ENCODE measurements at regions not wholly inside any gene's neighbourhood (a gene's known extent, or its start where the extent isn't known, plus 50 kb on each side); places are given as distances from the start of the nearest gene placed in this dataset.

DNA sequence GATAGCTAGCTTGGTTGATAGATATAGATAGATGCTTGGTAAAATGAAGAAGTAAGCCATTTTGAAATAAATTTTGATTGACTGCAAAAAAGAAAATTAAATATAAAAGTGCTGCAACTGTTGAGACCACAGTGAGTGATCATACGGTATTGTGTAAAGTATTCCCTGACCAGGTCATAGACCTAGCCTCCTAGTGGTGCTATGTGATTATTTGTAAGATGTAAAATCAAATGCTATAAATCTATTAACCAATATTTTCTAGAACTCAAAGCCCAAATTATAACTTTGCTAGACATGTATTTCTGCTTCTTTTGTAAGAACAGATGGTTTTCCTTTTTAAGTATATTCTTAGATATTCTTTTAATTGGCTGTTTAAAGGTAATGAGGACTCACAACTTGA lies 480.2 kb upstream of the PTPRD start:
- no peaks in the 10 kb centered on the region for H3K36me3 ChIP-seq (replicated peaks; ENCODE audit: insufficient read depth, low read length)
- no peaks in the 10 kb centered on the region for H3K4me1 ChIP-seq (ENCODE audit: low read length)
- no peaks in the 10 kb centered on the region for H3K27me3 ChIP-seq (replicated peaks; ENCODE audit: insufficient read depth, low read length)

DNA sequence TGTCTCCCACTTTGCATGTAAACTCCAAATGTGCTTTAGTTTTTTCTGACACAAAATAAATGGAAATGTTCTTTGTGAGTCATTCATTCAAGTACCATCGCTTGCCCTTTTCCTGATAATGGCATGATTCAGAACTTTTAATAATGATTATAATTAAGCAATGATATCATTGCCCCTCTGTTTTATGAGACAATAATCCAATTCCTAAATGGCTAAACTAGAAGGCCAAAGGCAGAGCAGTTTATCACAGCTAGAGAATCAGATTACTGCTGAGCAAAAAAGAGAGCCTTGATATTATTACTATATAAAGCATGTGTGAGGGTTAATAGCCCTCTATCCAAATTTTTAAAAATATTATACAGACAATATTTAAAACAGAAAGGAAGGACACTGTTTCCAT lies 484.2 kb upstream of the PTPRD start:
- Histone ChIP-seq H3K9me2 (replicated peaks; ENCODE audit: insufficient read depth, low read length) (no peaks in the 10 kb centered on the region), H4K20me1 (ENCODE audit: insufficient read depth, low read length) (no peaks in the 10 kb centered on the region), H3K9me3 (replicated peaks; ENCODE audit: insufficient read depth, low read length) (no peaks in the 10 kb centered on the region), H3K27me3 (replicated peaks; ENCODE audit: insufficient read depth, low read length) (no peaks in the 10 kb centered on the region), H3K4me3 (ENCODE audit: low read length) (no peak overlapping the region), H3K4me1 (ENCODE audit: low read length) (no peaks in the 10 kb centered on the region), H3K4me2 (ENCODE audit: low read depth, low read length) (no peak overlapping the region), H3K9ac (ENCODE audit: low read length) (no peak overlapping the region), H3K79me2 (ENCODE audit: low read length) (no peaks in the 10 kb centered on the region), H3K36me3 (replicated peaks; ENCODE audit: insufficient read depth, low read length) (no peaks in the 10 kb centered on the region), H3F3A (ENCODE audit: insufficient read depth, low read length) (no peaks in the 10 kb centered on the region), H2AFZ (ENCODE audit: low read length) (no peak overlapping the region), H3K27ac (ENCODE audit: low read length) (no peak overlapping the region)
- TF ChIP-seq EZH2 (optimal IDR thresholded peaks at IDR 0.05; ENCODE audit: low read depth, low read length) (no peak), EZH2phosphoT487 (IDR thresholded peaks at IDR 0.05; ENCODE audit: low read length) (no peak)
- TF ChIP-seq, protein P1, sequence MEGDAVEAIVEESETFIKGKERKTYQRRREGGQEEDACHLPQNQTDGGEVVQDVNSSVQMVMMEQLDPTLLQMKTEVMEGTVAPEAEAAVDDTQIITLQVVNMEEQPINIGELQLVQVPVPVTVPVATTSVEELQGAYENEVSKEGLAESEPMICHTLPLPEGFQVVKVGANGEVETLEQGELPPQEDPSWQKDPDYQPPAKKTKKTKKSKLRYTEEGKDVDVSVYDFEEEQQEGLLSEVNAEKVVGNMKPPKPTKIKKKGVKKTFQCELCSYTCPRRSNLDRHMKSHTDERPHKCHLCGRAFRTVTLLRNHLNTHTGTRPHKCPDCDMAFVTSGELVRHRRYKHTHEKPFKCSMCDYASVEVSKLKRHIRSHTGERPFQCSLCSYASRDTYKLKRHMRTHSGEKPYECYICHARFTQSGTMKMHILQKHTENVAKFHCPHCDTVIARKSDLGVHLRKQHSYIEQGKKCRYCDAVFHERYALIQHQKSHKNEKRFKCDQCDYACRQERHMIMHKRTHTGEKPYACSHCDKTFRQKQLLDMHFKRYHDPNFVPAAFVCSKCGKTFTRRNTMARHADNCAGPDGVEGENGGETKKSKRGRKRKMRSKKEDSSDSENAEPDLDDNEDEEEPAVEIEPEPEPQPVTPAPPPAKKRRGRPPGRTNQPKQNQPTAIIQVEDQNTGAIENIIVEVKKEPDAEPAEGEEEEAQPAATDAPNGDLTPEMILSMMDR (IDR thresholded peaks at IDR 0.05; ENCODE audit: low read length): no peak
- DNase-seq: no peak

More for the DNA sequence above, 480.2 kb upstream of the PTPRD start:
- Histone ChIP-seq H2AFZ (ENCODE audit: low read length) (no peak overlapping the region), H3K4me3 (ENCODE audit: low read length) (no peak overlapping the region), H3K9me3 (replicated peaks; ENCODE audit: insufficient read depth, low read length) (no peaks in the 10 kb centered on the region), H4K20me1 (ENCODE audit: insufficient read depth, low read length) (no peaks in the 10 kb centered on the region), H3K27ac (ENCODE audit: low read length) (no peak overlapping the region), H3K4me2 (ENCODE audit: low read depth, low read length) (no peak overlapping the region), H3K79me2 (ENCODE audit: low read length) (no peaks in the 10 kb centered on the region), H3K9me2 (replicated peaks; ENCODE audit: insufficient read depth, low read length) (no peaks in the 10 kb centered on the region), H3K9ac (ENCODE audit: low read length) (no peak overlapping the region), H3F3A (ENCODE audit: insufficient read depth, low read length) (no peaks in the 10 kb centered on the region)
- DNase-seq: no peak
- TF ChIP-seq EZH2 (optimal IDR thresholded peaks at IDR 0.05; ENCODE audit: low read depth, low read length) (no peak), EZH2phosphoT487 (IDR thresholded peaks at IDR 0.05; ENCODE audit: low read length) (no peak)
- TF ChIP-seq, protein P1 (IDR thresholded peaks at IDR 0.05; ENCODE audit: low read length): no peak

DNA sequence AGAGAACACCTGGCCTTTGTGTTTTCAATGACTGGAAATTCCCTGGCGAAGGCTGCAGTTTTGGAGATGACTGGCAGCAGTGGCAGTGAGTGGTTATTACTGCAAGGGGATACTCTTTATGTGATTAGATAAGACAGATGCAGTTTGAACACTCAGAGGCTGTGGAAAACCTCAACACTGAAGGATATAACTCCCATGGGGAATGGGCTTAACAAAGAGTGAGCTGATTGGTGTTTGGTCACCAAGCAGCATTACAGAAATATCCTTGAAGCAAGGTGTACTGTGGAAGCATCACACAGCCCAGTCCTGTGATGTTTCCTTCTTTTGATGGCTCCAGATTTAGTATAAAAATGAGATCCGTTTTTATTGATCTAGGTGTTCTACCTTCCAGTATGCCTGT lies 490.7 kb upstream of the PTPRD start:
- Histone ChIP-seq H3K79me2 (ENCODE audit: low read length) (no peaks in the 10 kb centered on the region), H3K4me1 (ENCODE audit: low read length) (no peaks in the 10 kb centered on the region), H3F3A (ENCODE audit: insufficient read depth, low read length) (no peaks in the 10 kb centered on the region), H3K27me3 (replicated peaks; ENCODE audit: insufficient read depth, low read length) (no peaks in the 10 kb centered on the region), H3K9me2 (replicated peaks; ENCODE audit: insufficient read depth, low read length) (no peaks in the 10 kb centered on the region), H3K4me2 (ENCODE audit: low read depth, low read length) (no peak overlapping the region), H2AFZ (ENCODE audit: low read length) (no peak overlapping the region), H3K4me3 (ENCODE audit: low read length) (no peak overlapping the region), H3K27ac (ENCODE audit: low read length) (no peak overlapping the region), H3K9ac (ENCODE audit: low read length) (no peak overlapping the region), H4K20me1 (ENCODE audit: insufficient read depth, low read length) (no peaks in the 10 kb centered on the region), H3K36me3 (replicated peaks; ENCODE audit: insufficient read depth, low read length) (no peaks in the 10 kb centered on the region), H3K9me3 (replicated peaks; ENCODE audit: insufficient read depth, low read length) (no peaks in the 10 kb centered on the region)
- DNase-seq: no peak
- TF ChIP-seq EZH2phosphoT487 (IDR thresholded peaks at IDR 0.05; ENCODE audit: low read length) (no peak), EZH2 (optimal IDR thresholded peaks at IDR 0.05; ENCODE audit: low read depth, low read length) (no peak)
- TF ChIP-seq, protein P1 (IDR thresholded peaks at IDR 0.05; ENCODE audit: low read length): no peak

Measured in MM.1S (cell line).